Left ventricle myocardium inferior (tissue), 1 donor: ENCODE measurements at regions not wholly inside any gene's neighbourhood (a gene's known extent, or its start where the extent isn't known, plus 50 kb on each side); places are given as distances from the start of the nearest gene placed in this dataset.
"Not testable (repeated sequence)": the region's sequence is repeated elsewhere in the genome, so short reads cannot be mapped to it uniquely, and the experiment has no call there.

Source experiments
- DNase-seq: peaks from one replicate; pipeline ENCODE4 v3.0.0-alpha.2; 2020
- H3K27ac ChIP-seq: fragments of 200-600 bp; replicated peaks from 2 replicates; pipeline ENCODE4 v1.8.0; 2021
- H3K27me3 ChIP-seq: fragments of 200-600 bp; 2 replicates; pipeline ENCODE4 v1.8.0; 2021; ENCODE audit warnings: low read depth
- H3K36me3 ChIP-seq: fragments of 200-600 bp; 2 replicates; pipeline ENCODE4 v1.8.0; 2021
- H3K4me1 ChIP-seq: fragments of 200-600 bp; 2 replicates; pipeline ENCODE4 v1.8.0; 2021
- H3K4me3 ChIP-seq: fragments of 200-600 bp; 2 replicates; pipeline ENCODE4 v1.8.0; 2021; ENCODE audit warnings: mild to moderate bottlenecking, moderate library complexity
- H3K9me3 ChIP-seq: fragments of 200-600 bp; replicated peaks from 2 replicates; pipeline ENCODE4 v1.8.0; 2021
- CTCF ChIP-seq: fragments of 200-600 bp; IDR thresholded peaks from 2 replicates; pipeline ENCODE4 v1.8.0; 2021; ENCODE audit warnings: antibody characterized with exemption, mild to moderate bottlenecking, borderline replicate concordance
- intact Hi-C: fragments of 100-400 bp; cut with micrococcal nuclease; formaldehyde crosslinking; loops from one replicate; pipeline ENCODE4 v1.11.0; 2022
- donor health status: DM: no; HTN: yes; CAD: no; lungs with severe emphysema.

GRCh38 chr2:111669928-111670695 lies 213.9 kb downstream of the ANAPC1 start:
- intact Hi-C loops, result no loop called here
- Histone ChIP-seq H3K4me1 (no peaks in the 10 kb centered on the region), H3K27me3 (peaks cover 3% of the 10 kb centered on the region), H3K9me3 (no peaks in the 10 kb centered on the region), H3K27ac (no peak overlapping the region), H3K4me3 (no peak overlapping the region), H3K36me3 (no peaks in the 10 kb centered on the region)
- DNase-seq, result no peak
- TF ChIP-seq CTCF, result no peak

GRCh38 chr2:111670776-111671175 lies 213.2 kb downstream of the ANAPC1 start:
- no peak overlapping the region for H3K4me3 ChIP-seq
- no peaks in the 10 kb centered on the region for H3K4me1 ChIP-seq
- peaks cover 3% of the 10 kb centered on the region for H3K27me3 ChIP-seq
- intact Hi-C loops, result no loop called here
- H3K36me3 ChIP-seq, result no peaks in the 10 kb centered on the region
- TF ChIP-seq CTCF, result no peak
- DNase-seq, result no peak
- no peak overlapping the region for H3K27ac ChIP-seq
- H3K9me3 ChIP-seq, result no peaks in the 10 kb centered on the region

GRCh38 chr2:111671426-111672150 lies 212.4 kb downstream of the ANAPC1 start:
- no peak for TF ChIP-seq CTCF
- H3K27ac ChIP-seq, result no peak overlapping the region
- intact Hi-C loops, result no loop called here
- DNase-seq, result peak; percentile 28
- H3K4me1 ChIP-seq, result no peaks in the 10 kb centered on the region
- no peaks in the 10 kb centered on the region for H3K36me3 ChIP-seq
- H3K9me3 ChIP-seq, result no peaks in the 10 kb centered on the region
- H3K4me3 ChIP-seq, result no peak overlapping the region
- peaks cover 3% of the 10 kb centered on the region for H3K27me3 ChIP-seq

GRCh38 chr2:111672641-111673040 lies 211.4 kb downstream of the ANAPC1 start:
- H3K36me3 ChIP-seq, intact Hi-C loops, H3K27ac ChIP-seq, H3K4me1 ChIP-seq, H3K27me3 ChIP-seq, DNase-seq, H3K9me3 ChIP-seq, H3K4me3 ChIP-seq: not testable (repeated sequence)

- TF ChIP-seq CTCF, result no peak
- DNase-seq, result no peak
- Histone ChIP-seq H3K4me1 (no peaks in the 10 kb centered on the region), H3K36me3 (no peaks in the 10 kb centered on the region), H3K27ac (no peak overlapping the region), H3K27me3 (peaks cover 3% of the 10 kb centered on the region), H3K4me3 (no peak overlapping the region), H3K9me3 (no peaks in the 10 kb centered on the region)
- intact Hi-C loops, result no loop called here
These were observed 210.5 kb downstream of the ANAPC1 start for GRCh38 chr2:111673526-111673925.
